ENCODE measurements at regions not wholly inside any gene's neighbourhood (a gene's known extent, or its start where the extent isn't known, plus 50 kb on each side); places are given as distances from the start of the nearest gene placed in this dataset.
A peak's percentile ranks its signal among the peaks of the same experiment; 100 is the strongest.

DNA sequence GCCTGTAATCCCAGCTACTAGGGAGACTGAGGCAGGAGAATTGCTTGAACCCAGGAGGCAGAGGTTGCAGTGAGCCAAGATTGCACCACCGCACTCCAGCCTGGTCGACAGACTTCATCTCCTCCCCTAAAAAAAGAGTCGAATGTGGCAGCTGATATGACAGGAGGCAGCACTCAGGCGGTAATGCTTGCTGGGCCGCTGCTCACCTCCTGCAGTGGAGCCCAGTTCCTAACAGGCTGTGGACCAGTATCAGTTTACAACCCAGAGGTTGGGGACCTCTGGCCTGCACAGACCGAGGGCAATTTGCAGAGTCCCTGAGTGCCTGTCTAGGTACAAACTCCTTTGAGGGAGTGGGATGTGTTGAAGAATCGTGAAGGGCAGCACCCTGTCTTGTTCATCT is 136.2 kb downstream of the SMAD6 start:
- DNase-seq (ENCODE audit: low spot score): no peak
- Mint-ChIP-seq H3K27me3 (ENCODE audit: low read depth) (no peaks in the 10 kb centered on the region), H3K9me3 (ENCODE audit: low read depth) (peaks cover 4% of the 10 kb centered on the region), H3K27ac (ENCODE audit: unreplicated experiment) (no peak overlapping the region), H3K4me1 (ENCODE audit: low read depth) (peaks cover 50% of the 10 kb centered on the region), H3K4me3 (ENCODE audit: unreplicated experiment) (no peak overlapping the region), H3K36me3 (ENCODE audit: low read depth) (no peaks in the 10 kb centered on the region)
- TF ChIP-seq CTCF (IDR thresholded peaks at IDR 0.05): no peak

DNA sequence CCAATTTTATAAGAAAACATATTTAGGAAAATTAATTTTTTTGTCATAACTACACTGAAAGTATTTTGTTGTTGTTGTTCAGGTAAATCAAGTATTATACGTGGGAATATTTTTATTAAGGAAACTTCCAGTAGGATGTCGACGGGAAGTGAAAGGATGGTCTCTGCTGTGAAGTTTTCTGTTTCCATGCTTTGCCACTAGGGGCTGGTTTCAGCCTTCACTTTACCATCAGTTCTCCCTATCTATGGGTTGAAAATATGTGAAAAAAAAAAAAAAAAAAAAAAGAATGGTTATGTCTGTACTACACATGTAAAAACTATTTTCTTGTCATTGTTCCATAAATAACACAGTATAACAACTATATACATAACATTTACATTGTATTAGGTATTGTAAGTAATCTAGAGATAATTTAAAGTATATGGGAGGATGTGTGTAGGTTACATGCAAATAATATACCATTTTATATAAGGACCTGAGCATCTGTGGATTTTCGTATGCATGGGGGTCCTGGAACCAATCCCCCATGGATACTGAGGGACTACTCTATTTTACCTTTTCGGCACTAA is 136.7 kb downstream of the SMAD6 start:
- TF ChIP-seq CTCF (IDR thresholded peaks at IDR 0.05): peak; percentile 83
- Mint-ChIP-seq H3K9me3 (ENCODE audit: low read depth) (peaks cover 4% of the 10 kb centered on the region), H3K27me3 (ENCODE audit: low read depth) (no peaks in the 10 kb centered on the region), H3K27ac (ENCODE audit: unreplicated experiment) (peak overlapping the region; percentile 62), H3K4me1 (ENCODE audit: low read depth) (peaks cover 55% of the 10 kb centered on the region), H3K4me3 (ENCODE audit: unreplicated experiment) (no peak overlapping the region), H3K36me3 (ENCODE audit: low read depth) (no peaks in the 10 kb centered on the region)
- no peak for DNase-seq (ENCODE audit: low spot score)

- no peak for TF ChIP-seq CTCF (IDR thresholded peaks at IDR 0.05)
- Mint-ChIP-seq H3K27ac (ENCODE audit: unreplicated experiment) (peak overlapping the region; percentile 62), H3K36me3 (ENCODE audit: low read depth) (peaks cover under 1% of the 10 kb centered on the region), H3K27me3 (ENCODE audit: low read depth) (no peaks in the 10 kb centered on the region), H3K9me3 (ENCODE audit: low read depth) (peaks cover 4% of the 10 kb centered on the region), H3K4me3 (ENCODE audit: unreplicated experiment) (no peak overlapping the region), H3K4me1 (ENCODE audit: low read depth) (peaks cover 55% of the 10 kb centered on the region)
- no peak for DNase-seq (ENCODE audit: low spot score)
These were observed 137.6 kb downstream of the SMAD6 start for GRCh38 chr15:66839506-66840112.

GRCh38 chr15:66840615-66841390 is 138.8 kb downstream of the SMAD6 start:
- no peaks in the 10 kb centered on the region for H3K27me3 Mint-ChIP-seq (ENCODE audit: low read depth)
- H3K4me3 Mint-ChIP-seq (ENCODE audit: unreplicated experiment): no peak overlapping the region
- H3K27ac Mint-ChIP-seq (ENCODE audit: unreplicated experiment): peak overlapping the region; percentile 91
- DNase-seq (ENCODE audit: low spot score): no peak
- H3K4me1 Mint-ChIP-seq (ENCODE audit: low read depth): peaks cover 46% of the 10 kb centered on the region
- TF ChIP-seq CTCF (IDR thresholded peaks at IDR 0.05): no peak
- H3K36me3 Mint-ChIP-seq (ENCODE audit: low read depth): peaks cover 1% of the 10 kb centered on the region
- H3K9me3 Mint-ChIP-seq (ENCODE audit: low read depth): no peaks in the 10 kb centered on the region

- peak; percentile 37 for TF ChIP-seq CTCF (IDR thresholded peaks at IDR 0.05)
- peaks cover 1% of the 10 kb centered on the region for H3K36me3 Mint-ChIP-seq (ENCODE audit: low read depth)
- peak overlapping the region; percentile 59 for H3K4me3 Mint-ChIP-seq (ENCODE audit: unreplicated experiment)
- H3K27ac Mint-ChIP-seq (ENCODE audit: unreplicated experiment): peak overlapping the region; percentile 91
- no peak for DNase-seq (ENCODE audit: low spot score)
- peaks cover 46% of the 10 kb centered on the region for H3K4me1 Mint-ChIP-seq (ENCODE audit: low read depth)
- H3K27me3 Mint-ChIP-seq (ENCODE audit: low read depth): no peaks in the 10 kb centered on the region
- H3K9me3 Mint-ChIP-seq (ENCODE audit: low read depth): no peaks in the 10 kb centered on the region
These were observed 140.1 kb downstream of the SMAD6 start for GRCh38 chr15:66841953-66842681.
